GM12878 (cell line): ENCODE measurements at regions not wholly inside any gene's neighbourhood (a gene's known extent, or its start where the extent isn't known, plus 50 kb on each side); places are given as distances from the start of the nearest gene placed in this dataset.

Experiments used
- ATAC-seq: fragments of 200-7000 bp; cut with Tn5 transposase; 3 replicates; pipeline ENCODE4 v1.9.1; 2020; ENCODE audit warnings: mild to moderate bottlenecking, moderate library complexity
- BruUV-seq: library from RNA; stranded (reverse); fragments of 400-500 nt; replicated peaks from 2 replicates; lab custom pipeline; 2021; lab: Mats Ljungman, UMichigan
- CTCF ChIA-PET: fragments of 300-600 bp; sonication (Branson Sonifier 250); formaldehyde crosslinking; extraction: SDS; loops from one replicate; lab custom pipeline; 2021; ENCODE audit warnings: inconsistent platforms; lab: Yijun Ruan, JAX
- POLR2A ChIA-PET: fragments of 350-600 bp; formaldehyde crosslinking; extraction: SDS; loops from one replicate; lab custom pipeline; 2021; ENCODE audit warnings: inconsistent platforms; lab: Charles Lee
- RAD21 ChIA-PET: fragments of 300-600 bp; sonication (Branson Sonifier 250); formaldehyde crosslinking; loops from one replicate; lab custom pipeline; 2023; ENCODE audit warnings: antibody characterized with exemption; ENCODE audit not compliant: unreplicated experiment; lab: Charles Lee
- SMC1A ChIA-PET: fragments of 300-600 bp; sonication (Branson Sonifier 250); formaldehyde crosslinking; loops from one replicate; lab custom pipeline; 2023; ENCODE audit not compliant: unreplicated experiment, uncharacterized antibody; lab: Charles Lee
- DNase-seq: peaks from one replicate; pipeline ENCODE4 v3.0.0-alpha.2; 2011; ENCODE audit warnings: low read depth, low spot score
- FAIRE-seq: peaks from 3 replicates; lab custom pipeline; 2011; peaks lifted over from hg19 to GRCh38; lab: Jason Lieb, UNC
- H2AFZ ChIP-seq: 2 replicates; pipeline ENCODE4 v1.6.0; 2011; ENCODE audit warnings: low read depth, low read length, control low read depth; ENCODE audit not compliant: control insufficient read depth
- H3K27ac ChIP-seq: 2 replicates; pipeline ENCODE4 v1.5.1; 2011; ENCODE audit warnings: control low read depth; ENCODE audit not compliant: control insufficient read depth, insufficient read depth
- H3K27me3 ChIP-seq, 2 experiments: replicated peaks in 1 of 2; 2 replicates each; pipeline versions ENCODE4 v1.6.0 to v1.6.1; 2011; ENCODE audit warnings: low read length in 1 of 2; ENCODE audit not compliant: control insufficient read depth in 2 of 2, insufficient read depth in 2 of 2
- H3K36me3 ChIP-seq, 2 experiments: 2 replicates each; pipeline ENCODE4 v1.5.1; 2011; ENCODE audit warnings: low read length in 1 of 2; ENCODE audit not compliant: control insufficient read depth in 2 of 2, insufficient read depth in 2 of 2
- H3K4me1 ChIP-seq: 2 replicates; pipeline ENCODE4 v1.6.1; 2011; ENCODE audit warnings: mild to moderate bottlenecking, low read length, moderate library complexity, mixed read lengths; ENCODE audit not compliant: control insufficient read depth, insufficient read depth
- H3K4me2 ChIP-seq: 2 replicates; pipeline ENCODE4 v1.6.0; 2011; ENCODE audit warnings: control low read depth; ENCODE audit not compliant: control insufficient read depth, insufficient read depth
- H3K4me3 ChIP-seq: fragments of 200-600 bp; sonication (generic); 2 replicates; pipeline ENCODE4 v1.5.1; 2016
- H3K79me2 ChIP-seq: 2 replicates; pipeline ENCODE4 v1.6.0; 2011; ENCODE audit warnings: low read length; ENCODE audit not compliant: control insufficient read depth, insufficient read depth
- H3K9ac ChIP-seq: 2 replicates; pipeline ENCODE4 v1.8.0; 2011; ENCODE audit warnings: low read length, control low read depth, mixed read lengths; ENCODE audit not compliant: control insufficient read depth, insufficient read depth
- H3K9me3 ChIP-seq: replicated peaks from 3 replicates; pipeline ENCODE4 v1.5.1; 2011; ENCODE audit warnings: mild to moderate bottlenecking, low read length; ENCODE audit not compliant: control insufficient read depth, insufficient read depth
- H4K20me1 ChIP-seq: 2 replicates; pipeline ENCODE4 v1.6.0; 2011; ENCODE audit not compliant: control insufficient read depth, insufficient read depth
- IKZF2 ChIP-seq, 2 experiments: fragments of 450-650 bp; IDR thresholded peaks; 2 replicates each; pipeline ENCODE4 v1.6.1; 2017; ENCODE audit warnings: mild to moderate bottlenecking in 2 of 2, moderate library complexity in 2 of 2
- JUNB ChIP-seq: IDR thresholded peaks from 2 replicates; pipeline ENCODE4 v1.6.1; 2016; ENCODE audit warnings: antibody characterized with exemption, mild to moderate bottlenecking
- KLF5 ChIP-seq: fragments of 450-650 bp; IDR thresholded peaks from 2 replicates; pipeline ENCODE4 v1.6.1; 2014; ENCODE audit warnings: mild to moderate bottlenecking; ENCODE audit not compliant: partially characterized antibody
- NFYB ChIP-seq: IDR thresholded peaks from 2 replicates; pipeline ENCODE4 v1.6.1; 2011; ENCODE audit warnings: low read depth, mild to moderate bottlenecking, low read length, improper control_type of control experiment, moderate library complexity; ENCODE audit not compliant: insufficient read depth
- POU2F2 ChIP-seq: IDR thresholded peaks from 3 replicates; pipeline ENCODE4 v1.6.1; 2011; ENCODE audit warnings: low read depth, mild to moderate bottlenecking, low read length, borderline replicate concordance
- PRDM15 ChIP-seq: fragments of 450-650 bp; formaldehyde crosslinking; IDR thresholded peaks from 2 replicates; pipeline ENCODE4 v1.4.0; 2020; ENCODE audit warnings: mild to moderate bottlenecking, moderate library complexity
- SMARCA5 ChIP-seq: fragments of 450-650 bp; IDR thresholded peaks from 2 replicates; pipeline ENCODE4 v1.6.1; 2017; ENCODE audit warnings: mild to moderate bottlenecking
- ZNF687 ChIP-seq: fragments of 450-650 bp; IDR thresholded peaks from 2 replicates; pipeline ENCODE4 v1.6.1; 2017; ENCODE audit warnings: mild to moderate bottlenecking, moderate library complexity
- WGBS: methylation state at CpG from one replicate; pipeline ENCODE4 v1.1.6; 2016; ENCODE audit warnings: low lambda C conversion rate; ENCODE audit not compliant: insufficient replicate concordance, insufficient coverage; ENCODE audit errors: missing lambda C conversion rate; 5-methylcytosine and 5-hydroxymethylcytosine counted together
- in situ Hi-C: fragments of 300-500 bp; cut with MboI; formaldehyde crosslinking; loops from 9 replicates; pipeline ENCODE4 v1.14.3; 2018; ENCODE audit warnings: mixed read lengths
- intact Hi-C: fragments of 100-400 bp; cut with micrococcal nuclease; formaldehyde crosslinking; loops from one replicate; pipeline ENCODE4 v1.14.2; 2022; ENCODE audit not compliant: unreplicated experiment

GRCh38 chr2:8028436-8028835 is 653.4 kb upstream of the ID2 start:
- TF ChIP-seq SMARCA5 (no peak), POU2F2 (no peak), NFYB (no peak), KLF5 (no peak), IKZF2 (IDR thresholded peaks at IDR 0.05) (no peak), PRDM15 (CRISPR knock-in tag) (no peak), ZNF687 (no peak), JUNB (no peak)
- Histone ChIP-seq H3K27me3 (no peaks in the 10 kb centered on the region), H2AFZ (no peak overlapping the region), H3K27ac (no peak overlapping the region), H3K4me3 (no peak overlapping the region), H3K9ac (no peak overlapping the region), H3K9me3 (no peaks in the 10 kb centered on the region; the same call in 2 of the 3 replicates), H3K4me1 (peaks cover 9% of the 10 kb centered on the region), H4K20me1 (no peaks in the 10 kb centered on the region), H3K79me2 (no peaks in the 10 kb centered on the region), H3K36me3 (no peaks in the 10 kb centered on the region), H3K4me2 (no peak overlapping the region)
- in situ Hi-C loops (no loop called here), intact Hi-C loops (no loop called here)
- FAIRE-seq, result no peak
- no peak for ATAC-seq
- SMC1A ChIA-PET, result interaction anchor here (0.9 to 1.0 kb wide), 2 partner anchors 17 to 85 kb away, joined by 3 read pairs; no protein-coding TSS in a partner anchor
- 65% methylated on average over 8 of the region's 8 CpGs for WGBS
- RAD21 ChIA-PET, result no interaction called here
- DNase-seq, result no peak
- CTCF ChIA-PET, result no interaction called here
- BruUV-seq, result no TSS peak
- POLR2A ChIA-PET, result no interaction called here
